ENCODE measurements at regions not wholly inside any gene's neighbourhood (a gene's known extent, or its start where the extent isn't known, plus 50 kb on each side); places are given as distances from the start of the nearest gene placed in this dataset.

DNA sequence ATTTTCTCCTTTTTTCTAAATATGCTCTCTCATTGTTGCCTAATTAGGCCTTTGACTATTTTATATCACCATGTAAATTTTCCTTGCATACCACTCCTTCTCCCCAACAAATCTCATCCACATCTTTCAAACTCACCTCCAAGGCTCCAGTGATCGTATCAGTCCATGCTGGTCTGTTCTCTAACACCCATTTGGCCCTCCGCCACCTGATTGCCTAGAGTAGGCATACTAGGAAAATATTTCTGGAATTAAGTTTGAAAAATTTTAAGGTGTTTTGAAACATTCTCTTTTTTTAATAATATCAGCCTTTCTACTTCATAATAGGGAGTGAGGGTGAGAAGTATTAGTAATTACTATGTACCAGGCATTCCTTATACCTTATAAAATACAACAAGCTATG, 473.9 kb downstream of the FGF9 start:
- intact Hi-C loops (cut with DNase I; ENCODE audit: low total_unique reads): no loop called here
- DNase-seq: no peak

DNA sequence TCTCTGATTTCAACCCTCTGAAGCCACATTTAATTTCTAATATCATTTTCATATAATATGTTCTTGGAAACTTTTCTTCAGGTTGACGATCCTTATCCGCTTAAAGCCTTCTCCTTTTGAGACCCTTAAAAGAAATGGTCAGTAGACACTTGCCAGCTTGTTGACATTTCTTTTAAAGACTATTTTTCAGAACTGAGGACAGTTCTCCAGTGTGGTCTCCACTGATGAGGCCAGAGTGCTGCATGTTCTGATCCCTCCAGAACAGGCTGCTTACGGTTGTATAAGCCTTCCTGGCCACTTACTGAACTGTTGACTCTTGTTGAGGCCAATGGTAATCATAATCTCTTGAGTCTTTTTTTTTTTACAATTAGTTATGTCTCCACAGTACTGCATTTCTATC, 477.3 kb downstream of the FGF9 start:
- Histone ChIP-seq H3K36me3 (no peaks in the 10 kb centered on the region), H3K27me3 (no peaks in the 10 kb centered on the region), H3K4me1 (no peaks in the 10 kb centered on the region), H3K27ac (no peak overlapping the region), H3K9me3 (no peaks in the 10 kb centered on the region), H3K4me3 (no peak overlapping the region)
- DNase-seq (no peak), ATAC-seq (no peak)
- TF ChIP-seq, protein P1, sequence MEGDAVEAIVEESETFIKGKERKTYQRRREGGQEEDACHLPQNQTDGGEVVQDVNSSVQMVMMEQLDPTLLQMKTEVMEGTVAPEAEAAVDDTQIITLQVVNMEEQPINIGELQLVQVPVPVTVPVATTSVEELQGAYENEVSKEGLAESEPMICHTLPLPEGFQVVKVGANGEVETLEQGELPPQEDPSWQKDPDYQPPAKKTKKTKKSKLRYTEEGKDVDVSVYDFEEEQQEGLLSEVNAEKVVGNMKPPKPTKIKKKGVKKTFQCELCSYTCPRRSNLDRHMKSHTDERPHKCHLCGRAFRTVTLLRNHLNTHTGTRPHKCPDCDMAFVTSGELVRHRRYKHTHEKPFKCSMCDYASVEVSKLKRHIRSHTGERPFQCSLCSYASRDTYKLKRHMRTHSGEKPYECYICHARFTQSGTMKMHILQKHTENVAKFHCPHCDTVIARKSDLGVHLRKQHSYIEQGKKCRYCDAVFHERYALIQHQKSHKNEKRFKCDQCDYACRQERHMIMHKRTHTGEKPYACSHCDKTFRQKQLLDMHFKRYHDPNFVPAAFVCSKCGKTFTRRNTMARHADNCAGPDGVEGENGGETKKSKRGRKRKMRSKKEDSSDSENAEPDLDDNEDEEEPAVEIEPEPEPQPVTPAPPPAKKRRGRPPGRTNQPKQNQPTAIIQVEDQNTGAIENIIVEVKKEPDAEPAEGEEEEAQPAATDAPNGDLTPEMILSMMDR (IDR thresholded peaks at IDR 0.05 in 4 of 5, conservative IDR thresholded peaks at IDR 0.05 in 1 of 5): no peak
- TF ChIP-seq POLR2A (IDR thresholded peaks at IDR 0.05): no peak
- in situ Hi-C loops (cut with MboI; ENCODE audit: low sequenced_read_pairs in 4 of 4): no loop called here
- intact Hi-C loops (cut with DNase I; ENCODE audit: low total_unique reads): no loop called here

More for the DNA sequence above, 473.9 kb downstream of the FGF9 start:
- no peak for TF ChIP-seq POLR2A (IDR thresholded peaks at IDR 0.05)
- TF ChIP-seq, protein P1 (IDR thresholded peaks at IDR 0.05 in 4 of 5, conservative IDR thresholded peaks at IDR 0.05 in 1 of 5): no peak
- in situ Hi-C loops (cut with MboI; ENCODE audit: low sequenced_read_pairs in 4 of 4): no loop called here
- Histone ChIP-seq H3K36me3 (no peaks in the 10 kb centered on the region), H3K4me3 (no peak overlapping the region), H3K9me3 (no peaks in the 10 kb centered on the region), H3K27ac (no peak overlapping the region), H3K4me1 (no peaks in the 10 kb centered on the region), H3K27me3 (no peaks in the 10 kb centered on the region)
- ATAC-seq: no peak

DNA sequence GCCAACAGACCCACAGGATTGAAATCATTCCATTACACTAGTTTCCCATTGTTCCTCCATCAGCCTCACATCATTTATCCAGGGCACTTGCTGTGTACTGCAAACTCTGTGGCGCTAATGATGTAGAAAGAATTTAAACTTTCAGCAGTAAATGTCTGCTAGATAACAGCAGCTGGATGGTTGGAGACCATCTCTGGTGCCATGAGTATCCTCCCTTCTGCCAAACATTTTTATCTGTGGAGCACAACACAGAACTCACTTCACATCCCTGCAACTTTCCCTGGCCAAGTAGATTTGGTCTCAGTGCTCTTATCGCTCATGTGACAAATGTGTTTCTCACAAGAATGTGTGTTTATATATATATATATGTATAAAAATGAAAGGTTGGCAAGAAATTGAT, 481.9 kb downstream of the FGF9 start:
- Histone ChIP-seq H3K4me1 (no peaks in the 10 kb centered on the region), H3K36me3 (no peaks in the 10 kb centered on the region), H3K27me3 (no peaks in the 10 kb centered on the region), H3K4me3 (no peak overlapping the region), H3K27ac (no peak overlapping the region), H3K9me3 (no peaks in the 10 kb centered on the region)
- TF ChIP-seq POLR2A (IDR thresholded peaks at IDR 0.05): no peak
- TF ChIP-seq, protein P1 (IDR thresholded peaks at IDR 0.05 in 4 of 5, conservative IDR thresholded peaks at IDR 0.05 in 1 of 5): no peak
- DNase-seq (no peak), ATAC-seq (no peak)
- intact Hi-C loops (cut with DNase I; ENCODE audit: low total_unique reads): no loop called here
- in situ Hi-C loops (cut with MboI; ENCODE audit: low sequenced_read_pairs in 4 of 4): no loop called here

DNA sequence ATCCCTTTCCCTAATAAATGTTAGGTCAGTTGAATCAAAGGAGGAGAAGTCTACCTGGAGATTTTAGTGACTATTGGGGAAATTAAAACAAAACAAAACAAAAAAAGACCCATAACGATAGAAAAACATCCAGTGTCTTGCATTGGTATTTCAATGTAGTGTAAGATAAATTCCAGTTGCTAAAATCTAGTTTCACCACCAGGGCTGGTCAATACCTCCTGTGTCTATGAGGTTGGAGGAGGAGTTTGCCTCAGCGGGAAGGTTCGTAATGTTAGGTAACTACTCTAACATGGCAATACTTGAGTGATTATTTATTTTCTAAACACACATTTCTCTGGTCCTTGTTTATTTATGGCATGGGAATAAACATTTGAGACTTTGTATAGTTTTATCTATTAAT, 483.2 kb downstream of the FGF9 start:
- TF ChIP-seq POLR2A (IDR thresholded peaks at IDR 0.05): no peak
- TF ChIP-seq, protein P1 (IDR thresholded peaks at IDR 0.05 in 4 of 5, conservative IDR thresholded peaks at IDR 0.05 in 1 of 5): no peak
- Histone ChIP-seq H3K36me3 (no peaks in the 10 kb centered on the region), H3K9me3 (no peaks in the 10 kb centered on the region), H3K27ac (no peak overlapping the region), H3K4me1 (no peaks in the 10 kb centered on the region), H3K4me3 (no peak overlapping the region), H3K27me3 (no peaks in the 10 kb centered on the region)
- in situ Hi-C loops (cut with MboI; ENCODE audit: low sequenced_read_pairs in 4 of 4): no loop called here
- intact Hi-C loops (cut with DNase I; ENCODE audit: low total_unique reads): no loop called here
- no peak for DNase-seq
- ATAC-seq: no peak

DNA sequence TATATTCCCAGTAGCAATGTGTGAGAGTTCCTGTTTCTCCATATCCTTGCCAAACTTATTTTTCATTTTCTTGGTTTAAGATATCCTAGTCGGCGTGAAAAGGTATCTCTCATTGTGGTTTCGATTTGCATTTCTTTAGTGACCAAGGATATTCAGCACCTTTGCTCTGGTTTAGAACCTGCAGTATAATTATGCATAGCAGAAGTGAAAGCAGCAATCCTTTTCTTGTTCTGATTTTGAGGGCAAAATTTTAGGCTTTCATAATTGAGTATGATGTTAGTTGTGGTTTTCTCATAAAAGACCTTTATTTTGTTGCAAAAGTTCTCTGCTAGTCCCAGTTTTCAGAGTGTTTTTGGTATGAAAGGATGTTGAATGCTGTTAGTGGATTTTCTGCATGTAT, 491.0 kb downstream of the FGF9 start:
- TF ChIP-seq POLR2A (IDR thresholded peaks at IDR 0.05): no peak
- TF ChIP-seq, protein P1 (IDR thresholded peaks at IDR 0.05 in 4 of 5, conservative IDR thresholded peaks at IDR 0.05 in 1 of 5): no peak
- no peaks in the 10 kb centered on the region for H3K36me3 ChIP-seq
- H3K4me3 ChIP-seq: no peak overlapping the region
- DNase-seq (no peak), ATAC-seq (no peak)
- intact Hi-C loops (cut with DNase I; ENCODE audit: low total_unique reads): no loop called here
- no peaks in the 10 kb centered on the region for H3K4me1 ChIP-seq
- no peak overlapping the region for H3K27ac ChIP-seq
- H3K27me3 ChIP-seq: no peaks in the 10 kb centered on the region
- in situ Hi-C loops (cut with MboI; ENCODE audit: low sequenced_read_pairs in 4 of 4): no loop called here
- H3K9me3 ChIP-seq: no peaks in the 10 kb centered on the region

Data from gastrocnemius medialis (tissue), 4 donors.